Breast epithelium (tissue), 4 donors: ENCODE measurements at regions not wholly inside any gene's neighbourhood (a gene's known extent, or its start where the extent isn't known, plus 50 kb on each side); places are given as distances from the start of the nearest gene placed in this dataset.

Source experiments
- DNase-seq, 2 donors: peaks; one replicate each; pipeline ENCODE4 v3.0.0-alpha.2; 2019; ENCODE audit warnings: low spot score in 2 of 2
- H3K27ac ChIP-seq, 2 donors: fragments of 200-600 bp; sonication (generic) in 1 of 2; one replicate each; pipeline ENCODE4 v1.5.1; 2016 to 2019; ENCODE audit warnings: mild to moderate bottlenecking in 1 of 2
- H3K27me3 ChIP-seq, 2 donors: fragments of 200-600 bp; sonication (generic) in 1 of 2; one replicate each; pipeline versions ENCODE4 v1.5.1 to v1.6.0; 2017 to 2019; ENCODE audit warnings: control low read depth in 1 of 2, mild to moderate bottlenecking in 1 of 2
- H3K36me3 ChIP-seq: fragments of 200-600 bp; one replicate; pipeline ENCODE4 v1.5.1; 2019
- H3K4me1 ChIP-seq, 2 donors: fragments of 200-600 bp; sonication (generic); one replicate each; pipeline ENCODE4 v1.5.1; 2016 to 2019; ENCODE audit warnings: control low read depth in 1 of 2
- H3K4me3 ChIP-seq, 3 donors: fragments of 200-600 bp; sonication (generic); 1 replicate in 2 of 3; 2 replicates in 1 of 3; pipeline ENCODE4 v1.5.1; 2016 to 2019; ENCODE audit warnings: mild to moderate bottlenecking in 3 of 3, moderate library complexity in 2 of 3
- H3K9me3 ChIP-seq, 2 donors: fragments of 200-600 bp; sonication (generic) in 1 of 2; one replicate each; pipeline ENCODE4 v1.5.1; 2016 to 2019; ENCODE audit warnings: control low read depth in 1 of 2
- POLR2A ChIP-seq: fragments of 450-650 bp; IDR thresholded peaks from one replicate; pipeline ENCODE4 v1.6.1; 2016; ENCODE audit warnings: antibody characterized with exemption, mild to moderate bottlenecking, moderate library complexity
- POLR2AphosphoS5 ChIP-seq, 3 donors: sonication (generic); formaldehyde crosslinking; IDR thresholded peaks; one replicate each; pipeline ENCODE4 v1.6.1; 2017; ENCODE audit warnings: antibody characterized with exemption in 3 of 3
- intact Hi-C: fragments of 100-400 bp; cut with DNase I; formaldehyde crosslinking; loops from one replicate; pipeline ENCODE4 v1.15.1; 2023; ENCODE audit warnings: low total_unique reads
- TF ChIP-seq, protein P1 (sequence below), 3 donors: fragments of 450-650 bp; IDR thresholded peaks; one replicate each; pipeline ENCODE4 v1.5.1; 2016 to 2017; ENCODE audit warnings: antibody characterized with exemption in 3 of 3, mild to moderate bottlenecking in 3 of 3, moderate library complexity in 3 of 3

DNA sequence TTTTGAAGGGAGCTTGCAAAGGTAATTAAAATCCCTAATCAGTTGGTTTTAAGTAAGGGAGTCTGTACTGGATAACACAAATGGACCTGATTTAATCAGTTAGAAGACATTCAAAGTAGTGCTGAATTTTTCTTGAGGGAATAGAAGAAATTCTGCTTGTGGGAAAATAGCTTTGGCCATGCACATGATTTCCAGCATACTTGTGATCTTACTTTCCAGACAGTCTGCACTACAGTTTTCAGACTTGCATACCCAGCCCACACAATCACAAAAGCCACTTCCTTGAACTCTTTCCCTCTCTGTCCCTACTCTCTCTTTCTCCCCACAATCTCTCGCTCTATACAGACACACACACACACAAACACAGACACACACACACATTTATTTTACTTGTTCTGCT is 852.1 kb downstream of the PLA2G4A start:
- Histone ChIP-seq H3K36me3 (no peaks in the 10 kb centered on the region), H3K9me3 (no peaks in the 10 kb centered on the region), H3K27me3 (no peaks in the 10 kb centered on the region), H3K27ac (no peak overlapping the region), H3K4me1 (no peaks in the 10 kb centered on the region), H3K4me3 (no peak overlapping the region)
- TF ChIP-seq POLR2A: no peak
- intact Hi-C loops: no loop called here
- no peak for DNase-seq

DNA sequence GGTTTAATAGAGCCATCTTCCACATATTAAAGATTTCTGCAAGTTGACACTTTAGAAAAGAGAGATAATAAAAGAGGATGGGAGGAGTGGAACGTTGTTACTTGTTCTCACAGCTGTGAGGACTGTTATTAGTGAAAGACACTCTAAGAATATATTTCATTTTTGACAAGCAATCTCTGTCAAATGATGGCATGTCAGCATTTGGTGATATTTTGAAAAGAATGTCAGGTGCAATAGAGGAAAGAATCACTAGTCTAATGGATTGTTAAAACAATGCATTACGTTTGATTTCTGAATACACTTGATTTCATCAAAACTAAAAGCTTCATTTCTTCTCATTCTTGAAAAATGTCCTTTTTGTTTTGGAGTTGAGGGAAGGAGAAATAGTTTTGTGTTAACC is 853.4 kb downstream of the PLA2G4A start:
- TF ChIP-seq POLR2AphosphoS5 (IDR thresholded peaks at IDR 0.05) (no peak), POLR2A (no peak)
- TF ChIP-seq, protein P1, sequence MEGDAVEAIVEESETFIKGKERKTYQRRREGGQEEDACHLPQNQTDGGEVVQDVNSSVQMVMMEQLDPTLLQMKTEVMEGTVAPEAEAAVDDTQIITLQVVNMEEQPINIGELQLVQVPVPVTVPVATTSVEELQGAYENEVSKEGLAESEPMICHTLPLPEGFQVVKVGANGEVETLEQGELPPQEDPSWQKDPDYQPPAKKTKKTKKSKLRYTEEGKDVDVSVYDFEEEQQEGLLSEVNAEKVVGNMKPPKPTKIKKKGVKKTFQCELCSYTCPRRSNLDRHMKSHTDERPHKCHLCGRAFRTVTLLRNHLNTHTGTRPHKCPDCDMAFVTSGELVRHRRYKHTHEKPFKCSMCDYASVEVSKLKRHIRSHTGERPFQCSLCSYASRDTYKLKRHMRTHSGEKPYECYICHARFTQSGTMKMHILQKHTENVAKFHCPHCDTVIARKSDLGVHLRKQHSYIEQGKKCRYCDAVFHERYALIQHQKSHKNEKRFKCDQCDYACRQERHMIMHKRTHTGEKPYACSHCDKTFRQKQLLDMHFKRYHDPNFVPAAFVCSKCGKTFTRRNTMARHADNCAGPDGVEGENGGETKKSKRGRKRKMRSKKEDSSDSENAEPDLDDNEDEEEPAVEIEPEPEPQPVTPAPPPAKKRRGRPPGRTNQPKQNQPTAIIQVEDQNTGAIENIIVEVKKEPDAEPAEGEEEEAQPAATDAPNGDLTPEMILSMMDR (IDR thresholded peaks at IDR 0.05): no peak

DNA sequence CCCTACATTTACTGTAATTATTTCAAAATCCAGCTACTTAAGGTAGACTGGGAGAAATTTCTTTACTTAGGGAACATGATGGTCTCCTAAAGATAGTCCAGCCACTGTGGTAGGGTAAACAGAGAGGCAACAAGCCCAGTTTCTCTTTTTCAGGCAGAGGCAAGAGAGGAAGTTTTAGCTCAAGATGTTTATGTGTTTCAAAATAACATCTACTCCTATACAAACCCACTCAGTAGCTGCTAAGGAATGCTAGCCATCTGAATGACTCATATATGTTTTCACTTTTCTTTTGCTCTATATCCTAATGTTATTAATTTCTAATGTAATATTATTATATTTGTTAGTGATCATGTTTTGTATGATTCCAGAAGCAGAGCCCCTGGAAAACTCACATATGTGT is 856.6 kb downstream of the PLA2G4A start:
- no peak overlapping the region for H3K27ac ChIP-seq
- H3K4me3 ChIP-seq: no peak overlapping the region
- no peaks in the 10 kb centered on the region for H3K9me3 ChIP-seq
- TF ChIP-seq POLR2AphosphoS5 (IDR thresholded peaks at IDR 0.05): no peak
- TF ChIP-seq POLR2A: no peak
- no peak for DNase-seq
- H3K36me3 ChIP-seq: no peaks in the 10 kb centered on the region
- no peaks in the 10 kb centered on the region for H3K27me3 ChIP-seq
- intact Hi-C loops: no loop called here
- no peaks in the 10 kb centered on the region for H3K4me1 ChIP-seq

More for the DNA sequence above, 853.4 kb downstream of the PLA2G4A start:
- no peaks in the 10 kb centered on the region for H3K4me1 ChIP-seq
- intact Hi-C loops: no loop called here
- no peak overlapping the region for H3K27ac ChIP-seq
- no peak for DNase-seq
- H3K36me3 ChIP-seq: no peaks in the 10 kb centered on the region
- no peak overlapping the region for H3K4me3 ChIP-seq
- H3K9me3 ChIP-seq: no peaks in the 10 kb centered on the region
- no peaks in the 10 kb centered on the region for H3K27me3 ChIP-seq

DNA sequence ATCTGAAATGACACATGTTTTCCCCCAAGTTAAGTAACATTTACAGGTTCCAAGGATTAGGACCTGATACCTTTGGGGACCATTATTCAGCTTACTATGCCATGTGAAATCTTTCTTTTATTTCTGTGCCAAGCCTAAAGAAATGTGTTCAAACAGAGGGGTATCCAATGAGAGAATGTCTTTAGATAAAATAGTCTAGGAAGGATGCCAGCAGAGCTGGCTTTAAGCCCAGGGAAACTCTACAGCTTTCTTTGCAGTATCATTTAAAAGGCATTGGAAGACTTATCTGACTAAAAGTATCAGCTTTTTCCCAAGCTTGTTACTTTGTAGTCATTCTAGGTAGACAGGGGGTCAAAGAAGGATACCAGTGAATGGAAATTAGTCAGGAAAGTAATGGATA is 860.4 kb downstream of the PLA2G4A start:
- Histone ChIP-seq H3K4me1 (no peaks in the 10 kb centered on the region), H3K27ac (no peak overlapping the region), H3K36me3 (no peaks in the 10 kb centered on the region), H3K4me3 (no peak overlapping the region), H3K9me3 (no peaks in the 10 kb centered on the region), H3K27me3 (no peaks in the 10 kb centered on the region)
- intact Hi-C loops: no loop called here
- TF ChIP-seq, protein P1 (IDR thresholded peaks at IDR 0.05): no peak
- TF ChIP-seq POLR2AphosphoS5 (IDR thresholded peaks at IDR 0.05) (no peak), POLR2A (no peak)
- DNase-seq: no peak

- H3K4me3 ChIP-seq: no peak overlapping the region
- H3K36me3 ChIP-seq: no peaks in the 10 kb centered on the region
- no peaks in the 10 kb centered on the region for H3K9me3 ChIP-seq
- H3K27me3 ChIP-seq: no peaks in the 10 kb centered on the region
- H3K27ac ChIP-seq: no peak overlapping the region
- no peaks in the 10 kb centered on the region for H3K4me1 ChIP-seq
- intact Hi-C loops: no loop called here
- TF ChIP-seq POLR2AphosphoS5 (IDR thresholded peaks at IDR 0.05): no peak
- TF ChIP-seq, protein P1 (IDR thresholded peaks at IDR 0.05): no peak
- TF ChIP-seq POLR2A: no peak
- DNase-seq: no peak
Measured at GRCh38 chr1:187691439-187691838, 862.7 kb downstream of the PLA2G4A start.

- no peaks in the 10 kb centered on the region for H3K27me3 ChIP-seq
- no peaks in the 10 kb centered on the region for H3K4me1 ChIP-seq
- no peak for DNase-seq
- H3K9me3 ChIP-seq: no peaks in the 10 kb centered on the region
- TF ChIP-seq POLR2AphosphoS5 (IDR thresholded peaks at IDR 0.05) (no peak), POLR2A (no peak)
- TF ChIP-seq, protein P1 (IDR thresholded peaks at IDR 0.05): no peak
- H3K27ac ChIP-seq: no peak overlapping the region
- intact Hi-C loops: no loop called here
- no peak overlapping the region for H3K4me3 ChIP-seq
- H3K36me3 ChIP-seq: no peaks in the 10 kb centered on the region
Measured at GRCh38 chr1:187692799-187693198, 864.0 kb downstream of the PLA2G4A start.
